ENCODE measurements at regions not wholly inside any gene's neighbourhood (a gene's known extent, or its start where the extent isn't known, plus 50 kb on each side); places are given as distances from the start of the nearest gene placed in this dataset.

- no peak for DNase-seq (ENCODE audit: low spot score)
- Mint-ChIP-seq H3K4me3 (no peak overlapping the region), H3K27ac (no peak overlapping the region), H3K36me3 (peaks cover 43% of the 10 kb centered on the region), H3K9me3 (peaks cover 74% of the 10 kb centered on the region), H3K27me3 (ENCODE audit: low read depth) (no peaks in the 10 kb centered on the region; the same call in 1 of the 2 replicates), H3K4me1 (no peaks in the 10 kb centered on the region)
- no peak for ATAC-seq
- ChIA-PET POLR2A (no interaction called here), CTCF (no interaction called here)
- TF ChIP-seq ZNF317 (CRISPR knock-in tag; IDR thresholded peaks at IDR 0.05; ENCODE audit: borderline replicate concordance, low read depth) (no peak), ZNF416 (CRISPR knock-in tag; IDR thresholded peaks at IDR 0.05) (no peak), OVOL2 (CRISPR knock-in tag; IDR thresholded peaks at IDR 0.05; ENCODE audit: borderline replicate concordance) (no peak), FOXK1 (CRISPR knock-in tag; IDR thresholded peaks at IDR 0.05) (no peak), USF1 (CRISPR knock-in tag; IDR thresholded peaks at IDR 0.05) (no peak), CREM (CRISPR knock-in tag; IDR thresholded peaks at IDR 0.05) (no peak), ZNF138 (CRISPR knock-in tag; conservative IDR thresholded peaks at IDR 0.05) (no peak), EMX1 (CRISPR knock-in tag; IDR thresholded peaks at IDR 0.05) (no peak), ZBTB43 (CRISPR knock-in tag; IDR thresholded peaks at IDR 0.05) (no peak), CTCF (IDR thresholded peaks at IDR 0.05) (no peak), FOXJ3 (CRISPR knock-in tag; IDR thresholded peaks at IDR 0.05; ENCODE audit: borderline replicate concordance) (no peak), NFE2L1 (CRISPR knock-in tag; IDR thresholded peaks at IDR 0.05) (no peak), PRDM15 (CRISPR knock-in tag; IDR thresholded peaks at IDR 0.05) (no peak)
- TF ChIP-seq, protein P1, sequence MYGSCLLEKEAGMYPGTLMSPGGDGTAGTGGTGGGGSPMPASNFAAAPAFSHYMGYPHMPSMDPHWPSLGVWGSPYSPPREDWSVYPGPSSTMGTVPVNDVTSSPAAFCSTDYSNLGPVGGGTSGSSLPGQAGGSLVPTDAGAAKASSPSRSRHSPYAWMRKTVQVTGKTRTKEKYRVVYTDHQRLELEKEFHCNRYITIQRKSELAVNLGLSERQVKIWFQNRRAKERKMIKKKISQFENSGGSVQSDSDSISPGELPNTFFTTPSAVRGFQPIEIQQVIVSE (CRISPR knock-in tag; IDR thresholded peaks at IDR 0.05; ENCODE audit: borderline replicate concordance) = no peak
- TF ChIP-seq, protein P2, sequence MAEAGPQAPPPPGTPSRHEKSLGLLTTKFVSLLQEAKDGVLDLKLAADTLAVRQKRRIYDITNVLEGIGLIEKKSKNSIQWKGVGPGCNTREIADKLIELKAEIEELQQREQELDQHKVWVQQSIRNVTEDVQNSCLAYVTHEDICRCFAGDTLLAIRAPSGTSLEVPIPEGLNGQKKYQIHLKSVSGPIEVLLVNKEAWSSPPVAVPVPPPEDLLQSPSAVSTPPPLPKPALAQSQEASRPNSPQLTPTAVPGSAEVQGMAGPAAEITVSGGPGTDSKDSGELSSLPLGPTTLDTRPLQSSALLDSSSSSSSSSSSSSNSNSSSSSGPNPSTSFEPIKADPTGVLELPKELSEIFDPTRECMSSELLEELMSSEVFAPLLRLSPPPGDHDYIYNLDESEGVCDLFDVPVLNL (CRISPR knock-in tag; IDR thresholded peaks at IDR 0.05; ENCODE audit: borderline replicate concordance, low read depth) = no peak
Observed at GRCh38 chr18:71725256-71725655, 818.9 kb downstream of the CBLN2 start.

GRCh38 chr18:71707985-71708500 is 836.1 kb downstream of the CBLN2 start:
- peaks cover 87% of the 10 kb centered on the region for H3K9me3 Mint-ChIP-seq
- H3K36me3 Mint-ChIP-seq = peaks cover 61% of the 10 kb centered on the region
- CTCF ChIA-PET = no interaction called here

More at GRCh38 chr18:71707985-71708500, 836.1 kb downstream of the CBLN2 start:
- POLR2A ChIA-PET = no interaction called here
- no peaks in the 10 kb centered on the region; the same call in 1 of the 2 replicates for H3K27me3 Mint-ChIP-seq (ENCODE audit: low read depth)
- no peak overlapping the region for H3K4me3 Mint-ChIP-seq
- no peak for ATAC-seq
- H3K27ac Mint-ChIP-seq = no peak overlapping the region
- H3K4me1 Mint-ChIP-seq = no peaks in the 10 kb centered on the region
- TF ChIP-seq, protein P3, sequence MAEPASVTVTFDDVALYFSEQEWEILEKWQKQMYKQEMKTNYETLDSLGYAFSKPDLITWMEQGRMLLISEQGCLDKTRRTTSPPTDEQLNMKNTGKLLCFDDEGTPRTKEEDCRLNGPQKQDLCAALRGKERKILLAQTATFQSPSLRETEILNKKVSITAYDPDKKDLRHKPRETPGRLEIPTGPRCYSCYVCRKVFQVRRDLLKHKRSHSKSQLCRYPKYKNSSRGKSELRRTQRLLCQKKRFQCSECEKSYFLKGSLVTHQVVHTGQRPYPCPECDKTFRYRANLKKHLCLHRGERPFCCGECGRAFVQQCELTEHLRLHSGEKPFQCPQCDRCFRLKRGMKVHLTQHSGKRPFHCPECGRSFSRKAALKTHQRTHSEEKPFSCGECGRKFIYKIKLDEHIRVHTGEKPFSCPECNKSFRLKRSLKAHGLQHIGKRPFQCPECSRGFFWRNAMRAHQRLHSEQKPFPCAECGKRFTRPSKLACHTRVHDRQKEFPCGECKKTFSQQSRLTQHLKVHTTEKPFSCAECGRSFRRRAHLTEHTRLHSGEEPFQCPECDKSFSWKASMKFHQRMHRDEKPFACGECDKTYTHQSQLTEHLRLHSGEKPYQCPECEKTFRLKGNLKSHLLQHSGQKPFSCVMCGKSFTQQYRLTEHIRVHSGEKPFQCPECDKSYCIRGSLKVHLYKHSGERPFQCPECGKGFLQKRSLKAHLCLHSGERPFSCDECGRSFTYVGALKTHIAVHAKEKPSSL (CRISPR knock-in tag; conservative IDR thresholded peaks at IDR 0.05) = no peak
- TF ChIP-seq, protein P4, sequence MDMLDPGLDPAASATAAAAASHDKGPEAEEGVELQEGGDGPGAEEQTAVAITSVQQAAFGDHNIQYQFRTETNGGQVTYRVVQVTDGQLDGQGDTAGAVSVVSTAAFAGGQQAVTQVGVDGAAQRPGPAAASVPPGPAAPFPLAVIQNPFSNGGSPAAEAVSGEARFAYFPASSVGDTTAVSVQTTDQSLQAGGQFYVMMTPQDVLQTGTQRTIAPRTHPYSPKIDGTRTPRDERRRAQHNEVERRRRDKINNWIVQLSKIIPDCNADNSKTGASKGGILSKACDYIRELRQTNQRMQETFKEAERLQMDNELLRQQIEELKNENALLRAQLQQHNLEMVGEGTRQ (CRISPR knock-in tag; IDR thresholded peaks at IDR 0.05) = no peak
- TF ChIP-seq ERG (CRISPR knock-in tag; IDR thresholded peaks at IDR 0.05) (no peak), ZSCAN18 (CRISPR knock-in tag; IDR thresholded peaks at IDR 0.05) (no peak)
- no peak for DNase-seq (ENCODE audit: low spot score)
